Skeletal muscle tissue (tissue), 3 donors: ENCODE measurements at regions not wholly inside any gene's neighbourhood (a gene's known extent, or its start where the extent isn't known, plus 50 kb on each side); places are given as distances from the start of the nearest gene placed in this dataset.

ENCODE experiments used
- H3K27ac ChIP-seq: one replicate; pipeline ENCODE4 v1.7.0; 2013; ENCODE audit warnings: mild to moderate bottlenecking, low read depth, low read length, inconsistent platforms
- H3K27me3 ChIP-seq, 3 donors: one replicate each; pipeline ENCODE4 v1.7.0; 2013; ENCODE audit warnings: low read length in 3 of 3; ENCODE audit not compliant: control insufficient read depth in 3 of 3, insufficient read depth in 3 of 3
- H3K36me3 ChIP-seq, 3 donors: one replicate each; pipeline ENCODE4 v1.7.0; 2013; ENCODE audit warnings: low read length in 3 of 3; ENCODE audit not compliant: control insufficient read depth in 3 of 3, insufficient read depth in 3 of 3
- H3K4me1 ChIP-seq, 3 donors: one replicate each; pipeline ENCODE4 v1.7.0; 2013; ENCODE audit warnings: low read length in 3 of 3, mild to moderate bottlenecking in 3 of 3; ENCODE audit not compliant: control insufficient read depth in 3 of 3, insufficient read depth in 3 of 3
- H3K4me3 ChIP-seq, 3 donors: one replicate each; pipeline ENCODE4 v1.7.0; 2013; ENCODE audit warnings: low read length in 3 of 3
- H3K9ac ChIP-seq, 3 donors: one replicate each; pipeline ENCODE4 v1.7.0; 2013; ENCODE audit warnings: low read length in 3 of 3, mild to moderate bottlenecking in 3 of 3, moderate library complexity in 2 of 3, low read depth in 1 of 3
- H3K9me3 ChIP-seq, 3 donors: one replicate each; pipeline ENCODE4 v1.7.0; 2013; ENCODE audit warnings: low read length in 3 of 3; ENCODE audit not compliant: control insufficient read depth in 3 of 3
- donor health status: Osteomylitis.

- Histone ChIP-seq H3K36me3 (no peaks in the 10 kb centered on the region), H3K4me1 (no peaks in the 10 kb centered on the region), H3K27me3 (no peaks in the 10 kb centered on the region), H3K27ac (no peak overlapping the region), H3K9me3 (no peaks in the 10 kb centered on the region), H3K4me3 (no peak overlapping the region), H3K9ac (no peak overlapping the region)
These were observed 52.1 kb downstream of the GSC start for GRCh38 chr14:94717808-94718207.

- Histone ChIP-seq H3K4me3 (no peak overlapping the region), H3K27me3 (no peaks in the 10 kb centered on the region), H3K9ac (no peak overlapping the region)
These were observed 52.9 kb downstream of the GSC start for GRCh38 chr14:94716976-94717375.

GRCh38 chr14:94713115-94713514, 56.8 kb downstream of the GSC start:
- H3K27me3 ChIP-seq: peaks cover 0 to 9% (median 6%) of the 10 kb centered on the region in 3 donors
- no peak overlapping the region for H3K9ac ChIP-seq

More at GRCh38 chr14:94716976-94717375, 52.9 kb downstream of the GSC start:
- Histone ChIP-seq H3K9me3 (no peaks in the 10 kb centered on the region), H3K4me1 (no peaks in the 10 kb centered on the region), H3K36me3 (no peaks in the 10 kb centered on the region), H3K27ac (no peak overlapping the region)

GRCh38 chr14:94710731-94711130, 59.2 kb downstream of the GSC start:
- H3K27me3 ChIP-seq: peaks cover 0 to 30% (median 14%) of the 10 kb centered on the region in 3 donors
- no peaks in the 10 kb centered on the region for H3K36me3 ChIP-seq
- no peak overlapping the region for H3K9ac ChIP-seq
- H3K4me3 ChIP-seq: no peak overlapping the region
- H3K27ac ChIP-seq: no peak overlapping the region
- H3K4me1 ChIP-seq: no peaks in the 10 kb centered on the region
- H3K9me3 ChIP-seq: no peaks in the 10 kb centered on the region

More at GRCh38 chr14:94713115-94713514, 56.8 kb downstream of the GSC start:
- no peak overlapping the region for H3K27ac ChIP-seq
- H3K4me1 ChIP-seq: no peaks in the 10 kb centered on the region
- H3K9me3 ChIP-seq: no peaks in the 10 kb centered on the region
- H3K36me3 ChIP-seq: no peaks in the 10 kb centered on the region
- no peak overlapping the region for H3K4me3 ChIP-seq

- no peaks in the 10 kb centered on the region for H3K36me3 ChIP-seq
- H3K9ac ChIP-seq: no peak overlapping the region
- no peak overlapping the region for H3K4me3 ChIP-seq
- H3K27me3 ChIP-seq: peaks cover 0 to 30% (median 14%) of the 10 kb centered on the region in 3 donors
- no peaks in the 10 kb centered on the region for H3K4me1 ChIP-seq
- H3K27ac ChIP-seq: no peak overlapping the region
- no peaks in the 10 kb centered on the region for H3K9me3 ChIP-seq
These were observed 62.4 kb downstream of the GSC start for GRCh38 chr14:94707494-94707893.

- Histone ChIP-seq H3K9me3 (no peaks in the 10 kb centered on the region), H3K4me1 (no peaks in the 10 kb centered on the region), H3K4me3 (no peak overlapping the region), H3K27ac (no peak overlapping the region), H3K27me3 (peaks cover 0 to 26% (median 12%) of the 10 kb centered on the region in 3 donors), H3K36me3 (no peaks in the 10 kb centered on the region), H3K9ac (no peak overlapping the region)
These were observed 63.8 kb downstream of the GSC start for GRCh38 chr14:94706133-94706532.

GRCh38 chr14:94702629-94703028, 67.3 kb downstream of the GSC start:
- H3K4me1 ChIP-seq: no peaks in the 10 kb centered on the region
- H3K9ac ChIP-seq: no peak overlapping the region
- peaks cover 16 to 38% (median 25%) of the 10 kb centered on the region in 3 donors for H3K27me3 ChIP-seq
- no peak overlapping the region for H3K27ac ChIP-seq
- no peaks in the 10 kb centered on the region for H3K36me3 ChIP-seq
- no peak overlapping the region for H3K4me3 ChIP-seq
- no peaks in the 10 kb centered on the region for H3K9me3 ChIP-seq

- no peak overlapping the region for H3K27ac ChIP-seq
- H3K4me1 ChIP-seq: no peaks in the 10 kb centered on the region
- H3K36me3 ChIP-seq: no peaks in the 10 kb centered on the region
- no peaks in the 10 kb centered on the region for H3K9me3 ChIP-seq
- peaks cover 16 to 31% (median 27%) of the 10 kb centered on the region in 3 donors for H3K27me3 ChIP-seq
- no peak overlapping the region for H3K4me3 ChIP-seq
- H3K9ac ChIP-seq: no peak overlapping the region
These were observed 68.0 kb downstream of the GSC start for GRCh38 chr14:94701861-94702370.

GRCh38 chr14:94700336-94700735, 69.6 kb downstream of the GSC start:
- H3K4me3 ChIP-seq: no peak overlapping the region
- H3K9me3 ChIP-seq: no peaks in the 10 kb centered on the region
- peaks cover 16 to 22% (median 20%) of the 10 kb centered on the region in 3 donors for H3K27me3 ChIP-seq
- no peak overlapping the region for H3K9ac ChIP-seq
- H3K36me3 ChIP-seq: no peaks in the 10 kb centered on the region
- no peaks in the 10 kb centered on the region for H3K4me1 ChIP-seq
- H3K27ac ChIP-seq: no peak overlapping the region

GRCh38 chr14:94699831-94700230, 70.1 kb downstream of the GSC start:
- peaks cover 16 to 22% (median 20%) of the 10 kb centered on the region in 3 donors for H3K27me3 ChIP-seq

More at GRCh38 chr14:94699831-94700230, 70.1 kb downstream of the GSC start:
- H3K4me1 ChIP-seq: no peaks in the 10 kb centered on the region
- H3K4me3 ChIP-seq: no peak overlapping the region
- H3K9ac ChIP-seq: no peak overlapping the region
- no peaks in the 10 kb centered on the region for H3K9me3 ChIP-seq
- H3K36me3 ChIP-seq: no peaks in the 10 kb centered on the region
- H3K27ac ChIP-seq: no peak overlapping the region
